GM23338 (cell line): ENCODE measurements at regions not wholly inside any gene's neighbourhood (a gene's known extent, or its start where the extent isn't known, plus 50 kb on each side); places are given as distances from the start of the nearest gene placed in this dataset.

ENCODE experiments used
- CREB1 ChIP-seq: fragments of 250-450 bp; sonication (Bioruptor Pico); IDR thresholded peaks from 2 replicates; pipeline ENCODE4 v1.5.0; 2020; ENCODE audit warnings: low read depth, mild to moderate bottlenecking, moderate library complexity
- EZH2 ChIP-seq: fragments of 200-600 bp; sonication (generic); IDR thresholded peaks from one replicate; pipeline ENCODE4 v1.8.0; 2017; ENCODE audit warnings: antibody characterized with exemption, mild to moderate bottlenecking, low read depth; ENCODE audit not compliant: unreplicated experiment
- EZH2phosphoT487 ChIP-seq: fragments of 200-600 bp; sonication (generic); IDR thresholded peaks from one replicate; pipeline ENCODE4 v1.8.1; 2018; ENCODE audit warnings: antibody characterized with exemption; ENCODE audit not compliant: unreplicated experiment
- JUNB ChIP-seq: IDR thresholded peaks from one replicate; pipeline ENCODE4 v1.6.1; 2016; ENCODE audit warnings: antibody characterized with exemption; ENCODE audit not compliant: unreplicated experiment
- NANOG ChIP-seq: IDR thresholded peaks from 2 replicates; pipeline ENCODE4 v1.6.1; 2016; ENCODE audit warnings: antibody characterized with exemption, borderline replicate concordance
- POLR2AphosphoS5 ChIP-seq: IDR thresholded peaks from 2 replicates; pipeline ENCODE4 v1.6.1; 2016; ENCODE audit warnings: antibody characterized with exemption, low read depth
- STAT1 ChIP-seq: IDR thresholded peaks from one replicate; pipeline ENCODE4 v1.6.1; 2016; ENCODE audit warnings: antibody characterized with exemption; ENCODE audit not compliant: unreplicated experiment
- ZNF114 ChIP-seq: fragments of 250-450 bp; sonication (Bioruptor Pico); IDR thresholded peaks from 2 replicates; pipeline ENCODE4 v1.5.0; 2020; ENCODE audit warnings: mild to moderate bottlenecking, moderate library complexity
- TF ChIP-seq, protein P1 (sequence below), 2 experiments: fragments of 200-600 bp in 1 of 2; sonication (generic) in 1 of 2; conservative IDR thresholded peaks; 2 replicates each; pipeline versions ENCODE4 v1.5.1 to v1.6.1; 2016 to 2017; ENCODE audit warnings: antibody characterized with exemption in 2 of 2, low read depth in 2 of 2, mild to moderate bottlenecking in 2 of 2, moderate library complexity in 1 of 2
- TF ChIP-seq, protein P2 (sequence below): IDR thresholded peaks from one replicate; pipeline ENCODE4 v1.6.1; 2018; ENCODE audit warnings: antibody characterized with exemption; ENCODE audit not compliant: unreplicated experiment
- TF ChIP-seq, protein P3 (sequence below): IDR thresholded peaks from 2 replicates; pipeline ENCODE4 v1.6.1; 2016; ENCODE audit warnings: antibody characterized with exemption
- TF ChIP-seq, protein P4 (sequence below): fragments of 250-450 bp; sonication (Bioruptor Pico); IDR thresholded peaks from 2 replicates; pipeline ENCODE4 v1.5.0; 2020; ENCODE audit warnings: mild to moderate bottlenecking, moderate library complexity

DNA sequence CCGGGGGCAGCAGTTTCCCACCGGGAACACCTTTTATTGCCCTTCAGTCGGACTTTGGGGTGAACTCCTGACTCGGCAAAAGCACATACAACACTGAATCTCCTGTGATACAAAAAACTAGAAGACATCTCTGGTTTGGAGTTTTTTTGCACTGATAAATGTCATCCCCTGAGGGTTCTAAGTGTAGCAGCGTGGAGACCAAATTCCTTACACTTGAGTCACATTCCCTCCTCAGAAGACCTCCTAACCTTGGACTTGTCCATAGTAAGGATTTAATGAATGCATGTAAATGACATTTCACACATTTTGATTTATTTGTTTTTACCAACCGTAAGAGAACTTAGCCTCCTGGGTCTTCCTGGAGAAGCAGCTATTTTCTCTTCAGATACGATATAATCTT lies 54.0 kb upstream of the GPR45 start:
- TF ChIP-seq, protein P1, sequence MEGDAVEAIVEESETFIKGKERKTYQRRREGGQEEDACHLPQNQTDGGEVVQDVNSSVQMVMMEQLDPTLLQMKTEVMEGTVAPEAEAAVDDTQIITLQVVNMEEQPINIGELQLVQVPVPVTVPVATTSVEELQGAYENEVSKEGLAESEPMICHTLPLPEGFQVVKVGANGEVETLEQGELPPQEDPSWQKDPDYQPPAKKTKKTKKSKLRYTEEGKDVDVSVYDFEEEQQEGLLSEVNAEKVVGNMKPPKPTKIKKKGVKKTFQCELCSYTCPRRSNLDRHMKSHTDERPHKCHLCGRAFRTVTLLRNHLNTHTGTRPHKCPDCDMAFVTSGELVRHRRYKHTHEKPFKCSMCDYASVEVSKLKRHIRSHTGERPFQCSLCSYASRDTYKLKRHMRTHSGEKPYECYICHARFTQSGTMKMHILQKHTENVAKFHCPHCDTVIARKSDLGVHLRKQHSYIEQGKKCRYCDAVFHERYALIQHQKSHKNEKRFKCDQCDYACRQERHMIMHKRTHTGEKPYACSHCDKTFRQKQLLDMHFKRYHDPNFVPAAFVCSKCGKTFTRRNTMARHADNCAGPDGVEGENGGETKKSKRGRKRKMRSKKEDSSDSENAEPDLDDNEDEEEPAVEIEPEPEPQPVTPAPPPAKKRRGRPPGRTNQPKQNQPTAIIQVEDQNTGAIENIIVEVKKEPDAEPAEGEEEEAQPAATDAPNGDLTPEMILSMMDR (conservative IDR thresholded peaks at IDR 0.05; ENCODE audit: low read depth in 2 of 2), result no peak
- TF ChIP-seq EZH2 (no peak), POLR2AphosphoS5 (no peak), CREB1 (CRISPR knock-in tag) (no peak), EZH2phosphoT487 (no peak), STAT1 (no peak), JUNB (no peak), NANOG (no peak), ZNF114 (CRISPR knock-in tag) (no peak)
- TF ChIP-seq, protein P2, sequence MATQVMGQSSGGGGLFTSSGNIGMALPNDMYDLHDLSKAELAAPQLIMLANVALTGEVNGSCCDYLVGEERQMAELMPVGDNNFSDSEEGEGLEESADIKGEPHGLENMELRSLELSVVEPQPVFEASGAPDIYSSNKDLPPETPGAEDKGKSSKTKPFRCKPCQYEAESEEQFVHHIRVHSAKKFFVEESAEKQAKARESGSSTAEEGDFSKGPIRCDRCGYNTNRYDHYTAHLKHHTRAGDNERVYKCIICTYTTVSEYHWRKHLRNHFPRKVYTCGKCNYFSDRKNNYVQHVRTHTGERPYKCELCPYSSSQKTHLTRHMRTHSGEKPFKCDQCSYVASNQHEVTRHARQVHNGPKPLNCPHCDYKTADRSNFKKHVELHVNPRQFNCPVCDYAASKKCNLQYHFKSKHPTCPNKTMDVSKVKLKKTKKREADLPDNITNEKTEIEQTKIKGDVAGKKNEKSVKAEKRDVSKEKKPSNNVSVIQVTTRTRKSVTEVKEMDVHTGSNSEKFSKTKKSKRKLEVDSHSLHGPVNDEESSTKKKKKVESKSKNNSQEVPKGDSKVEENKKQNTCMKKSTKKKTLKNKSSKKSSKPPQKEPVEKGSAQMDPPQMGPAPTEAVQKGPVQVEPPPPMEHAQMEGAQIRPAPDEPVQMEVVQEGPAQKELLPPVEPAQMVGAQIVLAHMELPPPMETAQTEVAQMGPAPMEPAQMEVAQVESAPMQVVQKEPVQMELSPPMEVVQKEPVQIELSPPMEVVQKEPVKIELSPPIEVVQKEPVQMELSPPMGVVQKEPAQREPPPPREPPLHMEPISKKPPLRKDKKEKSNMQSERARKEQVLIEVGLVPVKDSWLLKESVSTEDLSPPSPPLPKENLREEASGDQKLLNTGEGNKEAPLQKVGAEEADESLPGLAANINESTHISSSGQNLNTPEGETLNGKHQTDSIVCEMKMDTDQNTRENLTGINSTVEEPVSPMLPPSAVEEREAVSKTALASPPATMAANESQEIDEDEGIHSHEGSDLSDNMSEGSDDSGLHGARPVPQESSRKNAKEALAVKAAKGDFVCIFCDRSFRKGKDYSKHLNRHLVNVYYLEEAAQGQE, result no peak
- TF ChIP-seq, protein P3, sequence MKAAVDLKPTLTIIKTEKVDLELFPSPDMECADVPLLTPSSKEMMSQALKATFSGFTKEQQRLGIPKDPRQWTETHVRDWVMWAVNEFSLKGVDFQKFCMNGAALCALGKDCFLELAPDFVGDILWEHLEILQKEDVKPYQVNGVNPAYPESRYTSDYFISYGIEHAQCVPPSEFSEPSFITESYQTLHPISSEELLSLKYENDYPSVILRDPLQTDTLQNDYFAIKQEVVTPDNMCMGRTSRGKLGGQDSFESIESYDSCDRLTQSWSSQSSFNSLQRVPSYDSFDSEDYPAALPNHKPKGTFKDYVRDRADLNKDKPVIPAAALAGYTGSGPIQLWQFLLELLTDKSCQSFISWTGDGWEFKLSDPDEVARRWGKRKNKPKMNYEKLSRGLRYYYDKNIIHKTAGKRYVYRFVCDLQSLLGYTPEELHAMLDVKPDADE, result no peak
- TF ChIP-seq, protein P4, sequence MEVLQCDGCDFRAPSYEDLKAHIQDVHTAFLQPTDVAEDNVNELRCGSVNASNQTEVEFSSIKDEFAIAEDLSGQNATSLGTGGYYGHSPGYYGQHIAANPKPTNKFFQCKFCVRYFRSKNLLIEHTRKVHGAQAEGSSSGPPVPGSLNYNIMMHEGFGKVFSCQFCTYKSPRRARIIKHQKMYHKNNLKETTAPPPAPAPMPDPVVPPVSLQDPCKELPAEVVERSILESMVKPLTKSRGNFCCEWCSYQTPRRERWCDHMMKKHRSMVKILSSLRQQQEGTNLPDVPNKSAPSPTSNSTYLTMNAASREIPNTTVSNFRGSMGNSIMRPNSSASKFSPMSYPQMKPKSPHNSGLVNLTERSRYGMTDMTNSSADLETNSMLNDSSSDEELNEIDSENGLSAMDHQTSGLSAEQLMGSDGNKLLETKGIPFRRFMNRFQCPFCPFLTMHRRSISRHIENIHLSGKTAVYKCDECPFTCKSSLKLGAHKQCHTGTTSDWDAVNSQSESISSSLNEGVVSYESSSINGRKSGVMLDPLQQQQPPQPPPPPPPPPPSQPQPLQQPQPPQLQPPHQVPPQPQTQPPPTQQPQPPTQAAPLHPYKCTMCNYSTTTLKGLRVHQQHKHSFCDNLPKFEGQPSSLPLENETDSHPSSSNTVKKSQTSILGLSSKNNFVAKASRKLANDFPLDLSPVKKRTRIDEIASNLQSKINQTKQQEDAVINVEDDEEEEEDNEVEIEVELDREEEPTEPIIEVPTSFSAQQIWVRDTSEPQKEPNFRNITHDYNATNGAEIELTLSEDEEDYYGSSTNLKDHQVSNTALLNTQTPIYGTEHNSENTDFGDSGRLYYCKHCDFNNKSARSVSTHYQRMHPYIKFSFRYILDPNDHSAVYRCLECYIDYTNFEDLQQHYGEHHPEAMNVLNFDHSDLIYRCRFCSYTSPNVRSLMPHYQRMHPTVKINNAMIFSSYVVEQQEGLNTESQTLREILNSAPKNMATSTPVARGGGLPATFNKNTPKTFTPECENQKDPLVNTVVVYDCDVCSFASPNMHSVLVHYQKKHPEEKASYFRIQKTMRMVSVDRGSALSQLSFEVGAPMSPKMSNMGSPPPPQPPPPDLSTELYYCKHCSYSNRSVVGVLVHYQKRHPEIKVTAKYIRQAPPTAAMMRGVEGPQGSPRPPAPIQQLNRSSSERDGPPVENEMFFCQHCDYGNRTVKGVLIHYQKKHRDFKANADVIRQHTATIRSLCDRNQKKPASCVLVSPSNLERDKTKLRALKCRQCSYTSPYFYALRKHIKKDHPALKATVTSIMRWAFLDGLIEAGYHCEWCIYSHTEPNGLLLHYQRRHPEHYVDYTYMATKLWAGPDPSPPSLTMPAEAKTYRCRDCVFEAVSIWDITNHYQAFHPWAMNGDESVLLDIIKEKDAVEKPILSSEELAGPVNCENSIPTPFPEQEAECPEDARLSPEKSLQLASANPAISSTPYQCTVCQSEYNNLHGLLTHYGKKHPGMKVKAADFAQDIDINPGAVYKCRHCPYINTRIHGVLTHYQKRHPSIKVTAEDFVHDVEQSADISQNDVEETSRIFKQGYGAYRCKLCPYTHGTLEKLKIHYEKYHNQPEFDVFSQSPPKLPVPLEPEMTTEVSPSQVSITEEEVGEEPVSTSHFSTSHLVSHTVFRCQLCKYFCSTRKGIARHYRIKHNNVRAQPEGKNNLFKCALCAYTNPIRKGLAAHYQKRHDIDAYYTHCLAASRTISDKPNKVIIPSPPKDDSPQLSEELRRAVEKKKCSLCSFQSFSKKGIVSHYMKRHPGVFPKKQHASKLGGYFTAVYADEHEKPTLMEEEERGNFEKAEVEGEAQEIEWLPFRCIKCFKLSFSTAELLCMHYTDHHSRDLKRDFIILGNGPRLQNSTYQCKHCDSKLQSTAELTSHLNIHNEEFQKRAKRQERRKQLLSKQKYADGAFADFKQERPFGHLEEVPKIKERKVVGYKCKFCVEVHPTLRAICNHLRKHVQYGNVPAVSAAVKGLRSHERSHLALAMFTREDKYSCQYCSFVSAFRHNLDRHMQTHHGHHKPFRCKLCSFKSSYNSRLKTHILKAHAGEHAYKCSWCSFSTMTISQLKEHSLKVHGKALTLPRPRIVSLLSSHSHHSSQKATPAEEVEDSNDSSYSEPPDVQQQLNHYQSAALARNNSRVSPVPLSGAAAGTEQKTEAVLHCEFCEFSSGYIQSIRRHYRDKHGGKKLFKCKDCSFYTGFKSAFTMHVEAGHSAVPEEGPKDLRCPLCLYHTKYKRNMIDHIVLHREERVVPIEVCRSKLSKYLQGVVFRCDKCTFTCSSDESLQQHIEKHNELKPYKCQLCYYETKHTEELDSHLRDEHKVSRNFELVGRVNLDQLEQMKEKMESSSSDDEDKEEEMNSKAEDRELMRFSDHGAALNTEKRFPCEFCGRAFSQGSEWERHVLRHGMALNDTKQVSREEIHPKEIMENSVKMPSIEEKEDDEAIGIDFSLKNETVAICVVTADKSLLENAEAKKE (CRISPR knock-in tag), result no peak
